ENCODE measurements at regions not wholly inside any gene's neighbourhood (a gene's known extent, or its start where the extent isn't known, plus 50 kb on each side); places are given as distances from the start of the nearest gene placed in this dataset.

GRCh38 chr20:11144114-11144950 is 470.5 kb upstream of the JAG1 start:
- peak in 3 of 4 donors; percentile 40 to 61 (median 44) for TF ChIP-seq POLR2AphosphoS5 (IDR thresholded peaks at IDR 0.05)
- TF ChIP-seq CTCF (IDR thresholded peaks at IDR 0.05): no peak
- TF ChIP-seq POLR2A (IDR thresholded peaks at IDR 0.05): no peak

Measured in sigmoid colon (tissue), 4 donors.